HAP-1 (cell line): ENCODE measurements at regions not wholly inside any gene's neighbourhood (a gene's known extent, or its start where the extent isn't known, plus 50 kb on each side); places are given as distances from the start of the nearest gene placed in this dataset.
A peak's percentile ranks its signal among the peaks of the same experiment; 100 is the strongest.
"Not testable (repeated sequence)": the region's sequence is repeated elsewhere in the genome, so short reads cannot be mapped to it uniquely, and the experiment has no call there.

Source experiments
- DNase-seq, 2 experiments: peaks; one replicate each; pipeline ENCODE4 v3.0.0-alpha.2; 2016 to 2020; ENCODE audit warnings: low spot score in 2 of 2
- H3K27me3 ChIP-seq: fragments of 250-450 bp; sonication (Bioruptor Pico); 2 replicates; pipeline ENCODE4 v1.5.1; 2020; ENCODE audit warnings: low read depth, mild to moderate bottlenecking, moderate library complexity
- H3K36me3 ChIP-seq: fragments of 250-450 bp; sonication (Bioruptor Pico); replicated peaks from 2 replicates; pipeline ENCODE4 v1.5.1; 2020; ENCODE audit warnings: mild to moderate bottlenecking
- H3K4me1 ChIP-seq: fragments of 250-450 bp; sonication (Bioruptor Pico); 2 replicates; pipeline ENCODE4 v1.5.1; 2020; ENCODE audit warnings: mild to moderate bottlenecking
- H3K4me3 ChIP-seq: fragments of 250-450 bp; sonication (Bioruptor Pico); 2 replicates; pipeline ENCODE4 v1.5.1; 2020; ENCODE audit warnings: mild to moderate bottlenecking, moderate library complexity
- H3K9me3 ChIP-seq: fragments of 250-450 bp; sonication (Bioruptor Pico); 2 replicates; pipeline ENCODE4 v1.5.1; 2020; ENCODE audit warnings: mild to moderate bottlenecking, moderate library complexity
- in situ Hi-C: fragments of 300-500 bp; cut with MboI; formaldehyde crosslinking; loops from 3 replicates; pipeline ENCODE4 v1.14.3; 2020; ENCODE audit warnings: low sequenced_read_pairs, inconsistent platforms, mixed read lengths

DNA sequence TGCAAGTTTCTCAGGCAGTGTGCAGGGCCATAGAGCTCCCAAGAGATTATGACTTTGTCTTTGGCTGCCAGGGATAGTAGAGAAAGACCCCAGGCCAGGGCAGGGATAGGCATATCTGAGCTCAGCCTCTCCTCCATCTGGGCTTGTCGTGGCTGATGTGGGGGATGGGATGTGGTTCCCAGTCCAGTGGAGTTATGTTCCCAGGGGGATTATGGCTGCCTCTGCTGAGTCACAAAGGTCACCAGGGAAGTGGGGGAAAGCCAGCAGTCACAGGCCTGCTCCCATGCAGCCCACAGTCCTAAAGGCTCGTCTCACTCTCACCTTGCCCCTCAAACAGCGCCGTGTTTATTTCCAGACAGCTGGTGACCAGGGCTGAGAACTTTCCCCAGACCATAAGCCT, 354.9 kb downstream of the SI start:
- H3K4me1 ChIP-seq: no peaks in the 10 kb centered on the region
- in situ Hi-C loops: no loop called here
- H3K9me3 ChIP-seq: no peaks in the 10 kb centered on the region
- H3K36me3 ChIP-seq: no peaks in the 10 kb centered on the region
- no peaks in the 10 kb centered on the region for H3K27me3 ChIP-seq
- no peak overlapping the region for H3K4me3 ChIP-seq
- DNase-seq: peak in 1 of 2 experiments; percentile 17

DNA sequence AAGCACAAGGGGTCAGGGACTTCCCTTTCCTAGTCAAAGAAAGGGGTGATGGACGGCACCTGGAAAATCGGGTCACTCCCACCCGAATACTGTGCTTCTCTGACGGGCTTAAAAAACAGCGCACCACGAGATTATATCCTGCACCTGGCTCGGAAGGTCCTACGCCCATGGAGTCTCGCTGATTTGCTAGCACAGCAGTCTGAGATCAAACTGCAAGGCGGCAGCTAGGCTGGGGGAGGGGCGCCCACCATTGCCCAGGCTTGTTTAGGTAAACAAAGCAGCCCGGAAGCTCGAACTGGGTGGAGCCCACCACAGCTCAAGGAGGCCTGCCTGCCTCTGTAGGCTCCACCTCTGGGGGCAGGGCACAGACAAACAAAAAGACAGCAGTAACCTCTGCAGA, 375.5 kb downstream of the SI start:
- in situ Hi-C loops, H3K4me3 ChIP-seq, H3K4me1 ChIP-seq, DNase-seq, H3K36me3 ChIP-seq, H3K9me3 ChIP-seq, H3K27me3 ChIP-seq: not testable (repeated sequence)

GRCh38 chr3:164687902-164688301, 390.4 kb downstream of the SI start:
- in situ Hi-C loops: no loop called here
- H3K27me3 ChIP-seq: no peaks in the 10 kb centered on the region
- H3K9me3 ChIP-seq: no peaks in the 10 kb centered on the region
- DNase-seq: no peak
- no peaks in the 10 kb centered on the region for H3K36me3 ChIP-seq
- H3K4me3 ChIP-seq: no peak overlapping the region
- H3K4me1 ChIP-seq: no peaks in the 10 kb centered on the region

GRCh38 chr3:164687211-164687610, 391.1 kb downstream of the SI start:
- Histone ChIP-seq H3K9me3 (no peaks in the 10 kb centered on the region), H3K4me1 (no peaks in the 10 kb centered on the region), H3K36me3 (no peaks in the 10 kb centered on the region), H3K4me3 (no peak overlapping the region), H3K27me3 (no peaks in the 10 kb centered on the region)
- no peak for DNase-seq
- in situ Hi-C loops: no loop called here

DNA sequence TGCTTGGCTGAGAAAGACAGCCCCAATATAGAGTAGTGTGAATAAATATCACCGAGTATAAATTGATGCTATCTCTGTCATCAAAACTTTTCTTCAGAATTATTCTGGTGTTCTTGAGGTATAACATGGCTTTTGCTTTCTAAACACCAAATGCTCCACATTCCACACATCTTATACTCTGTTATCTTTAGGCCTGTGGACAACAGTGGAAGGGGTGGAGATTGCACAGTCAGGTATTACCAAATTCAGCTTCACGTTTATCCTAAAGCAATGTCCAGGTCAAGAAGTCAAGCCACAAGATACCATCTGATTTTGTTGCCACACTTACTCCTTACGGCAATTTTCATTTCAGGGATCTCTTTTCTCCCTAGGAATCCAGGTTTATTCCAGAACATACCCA, 394.8 kb downstream of the SI start:
- in situ Hi-C loops: no loop called here
- H3K4me1 ChIP-seq: no peaks in the 10 kb centered on the region
- no peak overlapping the region for H3K4me3 ChIP-seq
- no peaks in the 10 kb centered on the region for H3K36me3 ChIP-seq
- no peak for DNase-seq
- H3K9me3 ChIP-seq: no peaks in the 10 kb centered on the region
- H3K27me3 ChIP-seq: no peaks in the 10 kb centered on the region

DNA sequence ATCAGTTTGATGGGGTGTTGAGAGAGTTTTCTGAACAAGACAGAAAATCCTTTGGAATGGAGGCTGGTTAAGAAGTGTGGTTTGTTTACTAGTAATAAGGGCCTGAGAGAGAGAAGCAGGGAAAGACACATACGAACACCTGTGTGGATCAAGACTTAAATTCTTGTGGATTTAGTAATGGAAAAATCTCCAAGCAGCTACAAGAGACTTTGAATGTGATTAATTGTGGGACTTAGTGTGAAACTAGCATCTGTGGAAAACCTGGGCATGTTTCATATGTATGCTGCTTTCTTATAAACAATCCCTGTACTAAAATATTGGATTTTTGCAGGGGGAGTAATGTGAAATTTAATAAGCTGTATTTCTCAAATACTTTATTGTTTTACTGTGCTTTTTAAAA, 399.1 kb downstream of the SI start:
- in situ Hi-C loops: no loop called here
- no peaks in the 10 kb centered on the region for H3K9me3 ChIP-seq
- no peaks in the 10 kb centered on the region for H3K36me3 ChIP-seq
- no peak overlapping the region for H3K4me3 ChIP-seq
- H3K4me1 ChIP-seq: no peaks in the 10 kb centered on the region
- H3K27me3 ChIP-seq: no peaks in the 10 kb centered on the region
- DNase-seq: no peak

GRCh38 chr3:164677317-164677716, 401.0 kb downstream of the SI start:
- H3K4me3 ChIP-seq: no peak overlapping the region
- no peaks in the 10 kb centered on the region for H3K9me3 ChIP-seq
- in situ Hi-C loops: no loop called here
- H3K4me1 ChIP-seq: no peaks in the 10 kb centered on the region
- no peak for DNase-seq
- no peaks in the 10 kb centered on the region for H3K27me3 ChIP-seq
- H3K36me3 ChIP-seq: no peaks in the 10 kb centered on the region

DNA sequence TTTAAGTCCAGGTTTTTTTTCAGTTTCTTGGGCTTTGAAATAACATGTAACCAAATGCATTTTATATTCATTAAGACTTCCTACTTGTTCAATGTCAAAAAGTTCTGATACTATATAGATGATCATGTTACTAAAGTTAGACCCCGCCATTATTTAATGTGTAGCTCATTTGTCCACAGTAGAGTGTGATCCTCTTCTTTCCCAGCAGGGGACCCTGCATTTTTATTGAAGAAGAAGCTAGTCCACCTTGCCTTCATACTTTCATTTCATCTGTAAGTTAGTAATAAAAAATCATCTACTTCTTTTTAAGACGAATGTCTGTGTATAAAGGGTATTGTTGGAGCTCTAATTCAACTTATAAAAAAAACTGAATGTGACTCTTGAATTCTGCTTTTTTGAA, 404.6 kb downstream of the SI start:
- Histone ChIP-seq H3K4me1 (no peaks in the 10 kb centered on the region), H3K4me3 (no peak overlapping the region), H3K9me3 (no peaks in the 10 kb centered on the region), H3K36me3 (no peaks in the 10 kb centered on the region), H3K27me3 (no peaks in the 10 kb centered on the region)
- no peak for DNase-seq
- in situ Hi-C loops: no loop called here

DNA sequence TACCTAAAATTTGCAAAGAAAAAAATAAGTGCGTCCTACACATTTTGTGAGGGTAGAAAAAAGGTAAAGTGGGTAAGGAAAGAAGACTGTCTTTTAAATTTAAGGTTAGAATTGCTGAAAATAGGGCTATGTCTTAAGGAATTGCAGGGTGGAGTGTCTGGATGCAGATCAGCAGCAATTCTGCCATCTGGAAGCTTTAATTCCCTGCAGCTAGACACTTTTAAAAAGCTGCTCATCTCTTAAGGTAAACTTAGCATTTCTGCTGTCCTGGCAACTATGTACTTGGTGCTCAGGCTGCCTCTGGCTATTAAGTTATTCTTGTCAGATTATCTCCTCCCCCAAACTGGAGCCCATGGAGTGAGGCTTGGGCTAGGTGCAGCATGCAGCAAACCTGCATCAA, 420.2 kb downstream of the SI start:
- Histone ChIP-seq H3K36me3 (no peaks in the 10 kb centered on the region), H3K4me1 (no peaks in the 10 kb centered on the region), H3K4me3 (no peak overlapping the region), H3K9me3 (no peaks in the 10 kb centered on the region), H3K27me3 (no peaks in the 10 kb centered on the region)
- in situ Hi-C loops: no loop called here
- no peak for DNase-seq

GRCh38 chr3:164657631-164658030, 420.7 kb downstream of the SI start:
- no peak for DNase-seq
- Histone ChIP-seq H3K36me3 (no peaks in the 10 kb centered on the region), H3K4me1 (no peaks in the 10 kb centered on the region), H3K9me3 (no peaks in the 10 kb centered on the region), H3K4me3 (no peak overlapping the region), H3K27me3 (no peaks in the 10 kb centered on the region)
- in situ Hi-C loops: no loop called here

- H3K4me1 ChIP-seq: no peaks in the 10 kb centered on the region
- H3K36me3 ChIP-seq: no peaks in the 10 kb centered on the region
- in situ Hi-C loops: no loop called here
Observed at GRCh38 chr3:164655462-164655861, 422.8 kb downstream of the SI start.

DNA sequence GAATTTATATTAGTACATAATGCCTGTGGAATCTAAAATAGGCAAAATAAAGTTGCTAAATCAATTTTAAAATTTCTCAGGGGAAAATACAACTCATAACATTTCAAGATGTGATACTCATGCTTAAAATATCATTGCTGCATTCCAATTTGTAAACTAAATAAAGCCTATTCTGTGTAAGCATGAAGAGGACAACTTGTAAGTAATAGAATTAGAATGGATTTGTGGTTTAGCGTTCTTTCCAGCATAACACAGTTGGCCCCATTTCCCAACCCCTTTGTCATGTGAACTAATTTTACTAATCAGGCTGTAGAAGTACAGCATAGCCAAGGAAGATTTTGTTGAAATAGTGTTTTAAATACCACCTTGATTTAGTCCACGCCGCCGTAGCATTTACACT, 437.2 kb downstream of the SI start:
- no peaks in the 10 kb centered on the region for H3K36me3 ChIP-seq
- peak; percentile 42 to 73 for DNase-seq
- in situ Hi-C loops: no loop called here
- no peaks in the 10 kb centered on the region for H3K27me3 ChIP-seq
- peaks cover 11% of the 10 kb centered on the region for H3K4me1 ChIP-seq
- no peaks in the 10 kb centered on the region for H3K9me3 ChIP-seq
- H3K4me3 ChIP-seq: no peak overlapping the region

More at GRCh38 chr3:164655462-164655861, 422.8 kb downstream of the SI start:
- Histone ChIP-seq H3K9me3 (no peaks in the 10 kb centered on the region), H3K4me3 (no peak overlapping the region), H3K27me3 (no peaks in the 10 kb centered on the region)
- DNase-seq: no peak

GRCh38 chr3:164640591-164640990, 437.7 kb downstream of the SI start:
- no peaks in the 10 kb centered on the region for H3K9me3 ChIP-seq
- H3K27me3 ChIP-seq: no peaks in the 10 kb centered on the region
- in situ Hi-C loops: no loop called here
- H3K36me3 ChIP-seq: no peaks in the 10 kb centered on the region
- H3K4me3 ChIP-seq: no peak overlapping the region
- H3K4me1 ChIP-seq: peaks cover 11% of the 10 kb centered on the region
- no peak for DNase-seq

DNA sequence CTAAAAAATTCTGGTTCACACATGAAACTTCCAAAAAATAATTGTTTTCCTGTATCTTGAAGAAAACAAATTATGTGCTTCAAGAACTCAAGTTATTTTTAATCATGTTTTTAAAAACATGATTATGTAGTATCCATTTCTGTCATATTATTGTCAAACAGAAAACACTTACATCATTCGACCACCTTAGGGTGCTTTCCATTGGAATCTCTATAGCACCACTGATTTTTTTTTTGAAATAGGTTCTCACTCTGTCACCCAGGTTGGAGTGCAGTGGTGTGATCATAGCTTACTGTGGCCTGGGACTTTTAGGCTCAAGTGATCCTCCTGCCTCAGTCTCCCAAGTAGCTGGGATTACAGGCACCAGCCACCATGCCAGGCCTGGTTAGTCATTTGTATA, 457.3 kb downstream of the SI start:
- H3K27me3 ChIP-seq: no peaks in the 10 kb centered on the region
- in situ Hi-C loops: no loop called here
- DNase-seq: no peak
- H3K36me3 ChIP-seq: no peaks in the 10 kb centered on the region
- no peaks in the 10 kb centered on the region for H3K9me3 ChIP-seq
- H3K4me3 ChIP-seq: no peak overlapping the region
- H3K4me1 ChIP-seq: no peaks in the 10 kb centered on the region

- in situ Hi-C loops: no loop called here
- H3K4me3 ChIP-seq: no peak overlapping the region
- no peak for DNase-seq
- H3K9me3 ChIP-seq: no peaks in the 10 kb centered on the region
- no peaks in the 10 kb centered on the region for H3K4me1 ChIP-seq
- no peaks in the 10 kb centered on the region for H3K27me3 ChIP-seq
- no peaks in the 10 kb centered on the region for H3K36me3 ChIP-seq
Observed at GRCh38 chr3:164620423-164620822, 457.9 kb downstream of the SI start.
